IMR-90 (cell line): ENCODE measurements at regions not wholly inside any gene's neighbourhood (a gene's known extent, or its start where the extent isn't known, plus 50 kb on each side); places are given as distances from the start of the nearest gene placed in this dataset.

Experiments used
- ATAC-seq: fragments of 200-7000 bp; cut with Tn5 transposase; 2 replicates; pipeline ENCODE4 v1.9.1; 2020; ENCODE audit warnings: low read depth, mild to moderate bottlenecking, moderate library complexity
- BruUV-seq: library from RNA; stranded (reverse); fragments of 400-500 nt; replicated peaks from 2 replicates; lab custom pipeline; 2021; lab: Mats Ljungman, UMichigan
- CTCF ChIA-PET: fragments of 300-600 bp; formaldehyde crosslinking; extraction: SDS; loops from one replicate; lab custom pipeline; 2021; ENCODE audit warnings: antibody characterized with exemption; lab: Yijun Ruan, JAX
- POLR2A ChIA-PET: fragments of 300-600 bp; sonication (Branson Sonifier 250); formaldehyde crosslinking; loops from one replicate; lab custom pipeline; 2022; ENCODE audit warnings: antibody characterized with exemption; ENCODE audit not compliant: unreplicated experiment; lab: Charles Lee
- DNase-seq: peaks from one replicate; pipeline ENCODE4 v3.0.0; 2013
- H2AFZ ChIP-seq: replicated peaks from 2 replicates; pipeline ENCODE3; 2013; ENCODE audit warnings: low read length, mild to moderate bottlenecking; ENCODE audit not compliant: poor library complexity
- H2AK5ac ChIP-seq: 2 replicates; pipeline ENCODE4 v1.6.1; 2013; ENCODE audit warnings: low read depth, low read length, inconsistent platforms
- H2AK9ac ChIP-seq: replicated peaks from 2 replicates; pipeline ENCODE3; 2013; ENCODE audit warnings: mild to moderate bottlenecking, low read depth, low read length, moderate library complexity; ENCODE audit not compliant: poor library complexity
- H2BK120ac ChIP-seq: 2 replicates; pipeline ENCODE4 v1.6.1; 2013; ENCODE audit warnings: low read depth, low read length, inconsistent platforms
- H2BK15ac ChIP-seq: 3 replicates; pipeline ENCODE4 v1.6.1; 2013; ENCODE audit warnings: low read depth, low read length, inconsistent platforms
- H2BK20ac ChIP-seq: 2 replicates; pipeline ENCODE4 v1.6.1; 2013; ENCODE audit warnings: low read depth, mild to moderate bottlenecking, inconsistent platforms, low read length, moderate library complexity
- H2BK5ac ChIP-seq: 2 replicates; pipeline ENCODE4 v1.6.1; 2013; ENCODE audit warnings: mild to moderate bottlenecking, low read depth, low read length, inconsistent platforms; ENCODE audit not compliant: poor library complexity, severe bottlenecking
- H3K14ac ChIP-seq: replicated peaks from 2 replicates; pipeline ENCODE4 v1.6.1; 2013; ENCODE audit warnings: low read depth, low read length, inconsistent platforms
- H3K18ac ChIP-seq: 2 replicates; pipeline ENCODE4 v1.6.1; 2013; ENCODE audit warnings: low read depth, low read length, control low read depth
- H3K23ac ChIP-seq: 2 replicates; pipeline ENCODE4 v1.6.1; 2013; ENCODE audit warnings: low read depth, low read length, inconsistent platforms
- H3K27ac ChIP-seq: 2 replicates; pipeline ENCODE4 v1.5.1; 2013; ENCODE audit warnings: mild to moderate bottlenecking, control low read depth, low read length; ENCODE audit not compliant: insufficient read depth
- H3K27me3 ChIP-seq: 2 replicates; pipeline ENCODE4 v1.6.1; 2013; ENCODE audit warnings: low read length; ENCODE audit not compliant: control insufficient read depth, insufficient read depth
- H3K36me3 ChIP-seq: 2 replicates; pipeline ENCODE4 v1.6.1; 2013; ENCODE audit warnings: low read length, mixed read lengths; ENCODE audit not compliant: control insufficient read depth, insufficient read depth
- H3K4ac ChIP-seq: 2 replicates; pipeline ENCODE4 v1.6.1; 2013; ENCODE audit warnings: low read depth, low read length, inconsistent platforms
- H3K4me1 ChIP-seq: 2 replicates; pipeline ENCODE4 v1.6.1; 2013; ENCODE audit warnings: low read length, mixed read lengths; ENCODE audit not compliant: control insufficient read depth, insufficient read depth
- H3K4me2 ChIP-seq: 2 replicates; pipeline ENCODE4 v1.6.1; 2013; ENCODE audit warnings: low read depth, mild to moderate bottlenecking, control low read depth, low read length, moderate library complexity
- H3K4me3 ChIP-seq: 2 replicates; pipeline ENCODE4 v1.5.1; 2013; ENCODE audit warnings: low read depth, mild to moderate bottlenecking, control low read depth, low read length, moderate library complexity; ENCODE audit not compliant: insufficient read depth
- H3K56ac ChIP-seq: 2 replicates; pipeline ENCODE4 v1.6.1; 2013; ENCODE audit warnings: low read length, inconsistent platforms; ENCODE audit not compliant: insufficient read depth; ENCODE audit errors: extremely low read depth
- H3K79me1 ChIP-seq, 2 experiments: 2 replicates each; pipeline ENCODE4 v1.6.1; 2013; ENCODE audit warnings: low read length in 2 of 2, inconsistent platforms in 1 of 2, low read depth in 1 of 2
- H3K9ac ChIP-seq: 2 replicates; pipeline ENCODE4 v1.6.1; 2013; ENCODE audit warnings: low read depth, low read length, control low read depth
- H3K9me1 ChIP-seq: 2 replicates; pipeline ENCODE4 v1.6.1; 2013; ENCODE audit warnings: low read length, inconsistent platforms; ENCODE audit not compliant: insufficient read depth
- H3K9me3 ChIP-seq: 2 replicates; pipeline ENCODE4 v1.6.1; 2013; ENCODE audit warnings: low read length; ENCODE audit not compliant: control insufficient read depth, insufficient read depth
- H4K20me1 ChIP-seq: 2 replicates; pipeline ENCODE4 v1.6.1; 2013; ENCODE audit warnings: low read length, inconsistent platforms; ENCODE audit not compliant: insufficient read depth
- H4K5ac ChIP-seq: 2 replicates; pipeline ENCODE4 v1.6.1; 2013; ENCODE audit warnings: mild to moderate bottlenecking, low read depth, low read length, control low read depth
- H4K8ac ChIP-seq, 2 experiments: 2 replicates each; pipeline ENCODE4 v1.6.1; 2013; ENCODE audit warnings: low read depth in 2 of 2, low read length in 2 of 2, control low read depth in 1 of 2, inconsistent platforms in 1 of 2
- H4K91ac ChIP-seq: 2 replicates; pipeline ENCODE4 v1.6.1; 2013; ENCODE audit warnings: low read depth, low read length, inconsistent platforms; ENCODE audit not compliant: insufficient read depth
- BHLHE40 ChIP-seq: fragments of 150-350 bp; IDR thresholded peaks from 2 replicates; pipeline ENCODE4 v1.6.1; 2016; ENCODE audit warnings: mild to moderate bottlenecking, low read depth, low read length
- CEBPB ChIP-seq: IDR thresholded peaks from 2 replicates; pipeline ENCODE4 v1.6.1; 2012; ENCODE audit warnings: low read depth, low read length, improper control_type of control experiment
- CHD1 ChIP-seq: IDR thresholded peaks from 2 replicates; pipeline ENCODE4 v1.6.1; 2012; ENCODE audit warnings: low read depth, low read length, improper control_type of control experiment
- FOS ChIP-seq: fragments of 150-350 bp; IDR thresholded peaks from 2 replicates; pipeline ENCODE4 v1.6.1; 2016; ENCODE audit warnings: low read depth, low read length
- MAFK ChIP-seq: IDR thresholded peaks from 2 replicates; pipeline ENCODE4 v1.6.1; 2012; ENCODE audit warnings: low read depth, low read length, improper control_type of control experiment
- MAZ ChIP-seq: IDR thresholded peaks from 2 replicates; pipeline ENCODE4 v1.6.1; 2012; ENCODE audit warnings: low read depth, mild to moderate bottlenecking, low read length, improper control_type of control experiment, moderate library complexity, borderline replicate concordance
- MXI1 ChIP-seq: IDR thresholded peaks from 2 replicates; pipeline ENCODE4 v1.6.1; 2012; ENCODE audit warnings: low read depth, mild to moderate bottlenecking, low read length, moderate library complexity, borderline replicate concordance
- NFE2L2 ChIP-seq: fragments of 150-350 bp; IDR thresholded peaks from 2 replicates; pipeline ENCODE4 v1.6.1; 2016; ENCODE audit warnings: low read depth, mild to moderate bottlenecking, low read length
- POLR2A ChIP-seq: IDR thresholded peaks from 2 replicates; pipeline ENCODE4 v1.6.1; 2012; ENCODE audit warnings: mild to moderate bottlenecking, low read depth, low read length
- RAD21 ChIP-seq: IDR thresholded peaks from 2 replicates; pipeline ENCODE4 v1.6.1; 2012; ENCODE audit warnings: low read length, improper control_type of control experiment
- RCOR1 ChIP-seq: IDR thresholded peaks from 2 replicates; pipeline ENCODE4 v1.6.1; 2012; ENCODE audit warnings: mild to moderate bottlenecking, low read length, improper control_type of control experiment; ENCODE audit not compliant: insufficient replicate concordance
- RFX5 ChIP-seq: IDR thresholded peaks from 2 replicates; pipeline ENCODE4 v1.8.0; 2012; ENCODE audit warnings: low read depth, mild to moderate bottlenecking, low read length, moderate library complexity
- SMC3 ChIP-seq: fragments of 150-350 bp; IDR thresholded peaks from 2 replicates; pipeline ENCODE4 v1.6.1; 2016; ENCODE audit warnings: low read depth, mild to moderate bottlenecking, antibody characterized with exemption, low read length, moderate library complexity
- USF2 ChIP-seq: fragments of 150-350 bp; IDR thresholded peaks from 2 replicates; pipeline ENCODE4 v1.6.1; 2017; ENCODE audit warnings: mild to moderate bottlenecking, antibody characterized with exemption, low read length, low read depth
- dilution Hi-C: fragments of 300-500 bp; cut with HindIII; formaldehyde crosslinking; loops from one replicate; pipeline ENCODE4 v1.14.3; 2018; ENCODE audit warnings: low sequenced_read_pairs; ENCODE audit not compliant: unreplicated experiment
- in situ Hi-C: fragments of 300-500 bp; cut with MboI; formaldehyde crosslinking; loops from 3 replicates; pipeline ENCODE4 v1.14.3; 2019; ENCODE audit warnings: low sequenced_read_pairs, inconsistent platforms, mixed read lengths
- intact Hi-C: fragments of 100-400 bp; cut with micrococcal nuclease; formaldehyde crosslinking; loops from 2 replicates; pipeline ENCODE4 v1.10.0; 2022
- TF ChIP-seq, protein P1 (sequence below): fragments of 150-350 bp; IDR thresholded peaks from 2 replicates; pipeline ENCODE4 v1.6.1; 2016; ENCODE audit warnings: low read depth, mild to moderate bottlenecking, low read length, moderate library complexity, borderline replicate concordance
- TF ChIP-seq, protein P2 (sequence below): conservative IDR thresholded peaks from 2 replicates; pipeline ENCODE4 v1.5.1; 2012; ENCODE audit warnings: mild to moderate bottlenecking, low read depth, low read length, improper control_type of control experiment

DNA sequence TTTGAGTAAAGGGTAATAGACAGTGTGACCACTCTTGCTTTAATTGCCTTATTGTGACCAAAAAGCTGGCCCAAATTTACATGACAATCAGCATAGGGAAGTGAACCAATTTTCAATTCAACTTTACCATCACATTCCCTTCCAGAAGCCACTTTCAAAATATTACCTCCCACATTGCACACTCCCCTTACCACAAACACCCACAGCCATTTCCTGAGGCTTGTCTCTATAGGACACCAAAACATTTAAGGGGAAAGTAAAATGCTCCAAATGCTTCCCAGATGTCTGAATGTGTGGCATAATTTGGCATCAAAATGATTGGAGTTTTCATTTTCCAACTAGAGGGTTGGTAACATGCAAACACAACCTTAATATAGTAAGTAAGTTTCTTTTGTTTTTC is 616.1 kb downstream of the SLC4A3 start:
- in situ Hi-C loops (no loop called here), intact Hi-C loops (no loop called here), dilution Hi-C loops (no loop called here)
- no peak overlapping the region for H3K23ac ChIP-seq
- DNase-seq (no peak), ATAC-seq (no peak)
- no peak overlapping the region for H3K56ac ChIP-seq
- no peak overlapping the region for H2BK5ac ChIP-seq
- TF ChIP-seq CEBPB (no peak), CHD1 (no peak), RFX5 (no peak), MAZ (no peak), USF2 (no peak), MAFK (no peak), MXI1 (no peak), BHLHE40 (no peak), RCOR1 (no peak), NFE2L2 (no peak), RAD21 (no peak), FOS (no peak), POLR2A (no peak), SMC3 (no peak)
- TF ChIP-seq, protein P1, sequence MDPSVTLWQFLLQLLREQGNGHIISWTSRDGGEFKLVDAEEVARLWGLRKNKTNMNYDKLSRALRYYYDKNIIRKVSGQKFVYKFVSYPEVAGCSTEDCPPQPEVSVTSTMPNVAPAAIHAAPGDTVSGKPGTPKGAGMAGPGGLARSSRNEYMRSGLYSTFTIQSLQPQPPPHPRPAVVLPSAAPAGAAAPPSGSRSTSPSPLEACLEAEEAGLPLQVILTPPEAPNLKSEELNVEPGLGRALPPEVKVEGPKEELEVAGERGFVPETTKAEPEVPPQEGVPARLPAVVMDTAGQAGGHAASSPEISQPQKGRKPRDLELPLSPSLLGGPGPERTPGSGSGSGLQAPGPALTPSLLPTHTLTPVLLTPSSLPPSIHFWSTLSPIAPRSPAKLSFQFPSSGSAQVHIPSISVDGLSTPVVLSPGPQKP = no peak
- TF ChIP-seq, protein P2, sequence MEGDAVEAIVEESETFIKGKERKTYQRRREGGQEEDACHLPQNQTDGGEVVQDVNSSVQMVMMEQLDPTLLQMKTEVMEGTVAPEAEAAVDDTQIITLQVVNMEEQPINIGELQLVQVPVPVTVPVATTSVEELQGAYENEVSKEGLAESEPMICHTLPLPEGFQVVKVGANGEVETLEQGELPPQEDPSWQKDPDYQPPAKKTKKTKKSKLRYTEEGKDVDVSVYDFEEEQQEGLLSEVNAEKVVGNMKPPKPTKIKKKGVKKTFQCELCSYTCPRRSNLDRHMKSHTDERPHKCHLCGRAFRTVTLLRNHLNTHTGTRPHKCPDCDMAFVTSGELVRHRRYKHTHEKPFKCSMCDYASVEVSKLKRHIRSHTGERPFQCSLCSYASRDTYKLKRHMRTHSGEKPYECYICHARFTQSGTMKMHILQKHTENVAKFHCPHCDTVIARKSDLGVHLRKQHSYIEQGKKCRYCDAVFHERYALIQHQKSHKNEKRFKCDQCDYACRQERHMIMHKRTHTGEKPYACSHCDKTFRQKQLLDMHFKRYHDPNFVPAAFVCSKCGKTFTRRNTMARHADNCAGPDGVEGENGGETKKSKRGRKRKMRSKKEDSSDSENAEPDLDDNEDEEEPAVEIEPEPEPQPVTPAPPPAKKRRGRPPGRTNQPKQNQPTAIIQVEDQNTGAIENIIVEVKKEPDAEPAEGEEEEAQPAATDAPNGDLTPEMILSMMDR = no peak
- H2BK15ac ChIP-seq = no peak overlapping the region
- H3K79me1 ChIP-seq = no peaks in the 10 kb centered on the region
- H3K4ac ChIP-seq = no peak overlapping the region
- H3K4me3 ChIP-seq = no peak overlapping the region
- H3K9ac ChIP-seq = no peak overlapping the region
- no peak overlapping the region for H2BK120ac ChIP-seq
- H3K36me3 ChIP-seq = no peaks in the 10 kb centered on the region
- H4K91ac ChIP-seq = no peak overlapping the region
- no peak overlapping the region for H2AK9ac ChIP-seq
- H3K9me3 ChIP-seq = no peaks in the 10 kb centered on the region
- CTCF ChIA-PET = no interaction called here
- no peaks in the 10 kb centered on the region for H3K9me1 ChIP-seq
- no peak overlapping the region for H3K27ac ChIP-seq
- H3K4me2 ChIP-seq = no peak overlapping the region
- H4K8ac ChIP-seq = no peak overlapping the region
- no peaks in the 10 kb centered on the region for H3K27me3 ChIP-seq
- no peak overlapping the region for H2AFZ ChIP-seq
- no peak overlapping the region for H2AK5ac ChIP-seq
- no TSS peak for BruUV-seq
- no peak overlapping the region for H4K5ac ChIP-seq
- POLR2A ChIA-PET = no interaction called here
- H3K4me1 ChIP-seq = no peaks in the 10 kb centered on the region
- H2BK20ac ChIP-seq = no peak overlapping the region
- H4K20me1 ChIP-seq = no peaks in the 10 kb centered on the region
- H3K18ac ChIP-seq = no peak overlapping the region
- H3K14ac ChIP-seq = no peak overlapping the region
